SHP77 treated with DMSO at 0.1 percent for 48 hours (cell line): ENCODE measurements at regions not wholly inside any gene's neighbourhood (a gene's known extent, or its start where the extent isn't known, plus 50 kb on each side); places are given as distances from the start of the nearest gene placed in this dataset.
"Not testable (repeated sequence)": the region's sequence is repeated elsewhere in the genome, so short reads cannot be mapped to it uniquely, and the experiment has no call there.

Experiments used
- DNase-seq: peaks from one replicate; lab custom pipeline; 2025; lab: John Stamatoyannopoulos, UW

DNA sequence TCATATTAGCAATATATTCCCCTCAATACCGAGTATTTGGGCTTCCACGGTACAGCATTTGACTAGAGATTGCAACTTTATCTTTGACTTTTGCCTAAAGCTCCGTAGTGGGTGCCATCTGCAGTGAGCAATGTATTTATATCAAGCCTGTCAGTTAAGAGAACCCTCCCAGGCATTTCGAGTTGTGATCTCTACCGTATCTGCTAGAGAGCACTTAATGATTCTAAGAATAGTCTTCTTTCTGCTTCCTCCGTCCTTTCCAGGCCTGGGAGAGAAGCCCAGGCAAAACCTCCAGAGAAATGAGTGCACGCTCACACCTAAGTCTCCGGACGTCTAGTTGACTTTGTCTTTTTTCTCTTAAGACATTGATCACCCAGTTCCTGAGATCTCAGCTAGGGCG is 210.6 kb downstream of the KLF6 start:
- DNase-seq, result no peak

DNA sequence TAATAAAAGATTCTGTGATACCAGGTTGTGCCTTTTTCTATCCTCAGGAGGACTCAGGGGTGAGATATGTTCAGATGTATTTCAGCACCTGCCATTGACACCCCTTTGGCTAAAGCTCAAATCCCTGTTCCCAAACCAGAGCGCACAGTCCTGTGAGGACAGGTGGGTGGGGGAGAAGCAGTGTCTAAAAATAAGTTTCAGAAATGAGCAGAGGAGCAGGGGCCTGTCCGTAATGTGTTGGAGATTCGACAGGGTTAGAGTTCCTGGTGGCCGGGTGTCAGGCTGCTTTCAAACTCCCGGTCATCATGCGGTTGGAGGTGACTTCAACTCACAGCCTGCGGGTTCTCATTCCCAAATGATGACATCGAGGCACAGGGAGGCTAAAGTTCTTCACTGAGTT is 211.5 kb downstream of the KLF6 start:
- DNase-seq, result no peak

DNA sequence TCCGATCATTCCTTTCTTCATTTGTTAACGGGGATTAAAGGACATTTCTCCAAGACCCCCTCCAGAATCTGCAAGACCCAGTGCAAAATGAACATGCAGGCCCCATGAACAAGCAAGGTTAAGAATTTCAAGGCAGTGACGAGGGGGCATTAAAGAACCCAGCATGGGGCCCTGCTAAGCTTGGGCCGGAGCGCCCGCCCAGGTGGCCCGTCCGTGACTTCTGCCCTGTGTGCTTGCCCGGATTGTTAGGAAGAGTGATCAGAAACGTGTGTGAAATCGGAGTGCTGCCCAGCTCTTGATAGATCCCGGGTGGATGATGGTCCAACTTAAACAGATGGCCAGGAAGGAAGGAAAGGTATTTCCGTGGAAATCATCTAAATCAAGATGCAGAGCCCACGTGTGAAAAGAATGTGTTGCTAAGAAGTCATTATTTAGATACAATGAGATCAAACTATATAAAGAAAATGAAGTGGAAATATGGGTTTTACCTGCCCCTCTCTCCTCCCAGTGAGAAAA is 213.6 kb downstream of the KLF6 start:
- no peak for DNase-seq

DNA sequence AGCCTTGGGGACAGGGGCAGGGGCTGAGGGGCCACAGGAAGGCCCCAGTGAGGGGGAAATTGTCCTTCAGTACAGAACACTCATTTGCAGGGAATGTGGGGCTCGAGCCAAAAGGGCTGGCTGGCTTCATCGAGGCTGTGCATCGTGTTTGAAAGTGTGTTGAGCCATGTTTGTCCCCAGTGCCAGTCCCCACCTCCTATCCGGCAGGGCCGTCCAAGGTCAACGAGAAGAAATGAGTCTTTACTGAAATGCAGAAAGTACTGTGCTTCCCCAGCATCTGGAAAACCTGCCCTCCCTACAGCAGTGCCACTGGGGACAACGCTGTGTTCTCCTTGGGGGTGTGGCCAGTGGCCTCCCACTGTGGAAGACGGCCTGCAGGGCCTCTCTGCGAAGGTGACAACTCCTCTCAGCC is 214.1 kb downstream of the KLF6 start:
- no peak for DNase-seq

DNA sequence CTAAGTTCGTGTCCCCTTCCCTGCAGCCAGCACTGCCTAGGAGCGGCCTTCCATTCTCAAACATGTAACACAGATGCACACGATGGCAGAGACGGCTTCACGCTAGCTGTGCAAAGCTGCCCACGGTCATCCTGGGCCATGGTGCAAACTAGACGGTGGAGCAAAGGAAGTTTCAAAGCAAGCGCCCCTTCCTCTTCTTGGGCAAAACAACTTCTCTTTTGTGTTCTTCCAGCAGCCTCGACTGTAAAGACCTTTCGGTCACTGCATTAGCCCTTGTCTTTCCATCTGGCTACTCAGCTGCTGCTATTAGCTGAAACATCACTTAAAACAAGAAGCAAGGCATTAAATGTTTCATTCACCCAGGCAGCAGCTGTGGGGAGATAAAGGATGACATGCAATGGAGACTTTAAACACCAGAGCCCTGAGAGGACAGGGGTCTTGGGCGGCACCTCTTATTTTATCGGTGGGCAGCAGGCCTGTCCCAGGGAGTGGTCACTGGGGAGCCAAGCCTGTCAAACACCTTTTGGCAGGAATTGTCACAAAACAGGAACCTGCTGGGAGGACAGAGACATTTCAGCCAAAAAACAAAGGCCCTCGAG is 214.8 kb downstream of the KLF6 start:
- no peak for DNase-seq

DNA sequence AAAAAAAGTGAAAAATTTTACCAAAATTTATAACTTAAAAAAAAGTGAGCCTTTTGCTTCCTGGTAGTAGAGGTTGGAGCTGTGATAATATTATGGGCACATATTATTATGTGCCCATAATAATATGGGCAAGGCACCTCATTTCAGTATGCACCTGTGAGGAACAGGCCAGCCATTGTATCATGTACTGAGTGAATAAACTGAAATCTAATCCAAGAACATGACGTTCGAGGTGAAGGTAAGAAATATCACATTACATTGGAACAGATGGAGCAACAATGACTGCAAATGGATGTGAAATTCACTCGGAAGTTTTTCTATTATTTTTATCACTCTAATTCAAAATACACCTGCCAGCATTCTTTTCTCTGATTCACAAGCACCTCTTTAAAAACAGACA is 216.0 kb downstream of the KLF6 start:
- no peak for DNase-seq

DNA sequence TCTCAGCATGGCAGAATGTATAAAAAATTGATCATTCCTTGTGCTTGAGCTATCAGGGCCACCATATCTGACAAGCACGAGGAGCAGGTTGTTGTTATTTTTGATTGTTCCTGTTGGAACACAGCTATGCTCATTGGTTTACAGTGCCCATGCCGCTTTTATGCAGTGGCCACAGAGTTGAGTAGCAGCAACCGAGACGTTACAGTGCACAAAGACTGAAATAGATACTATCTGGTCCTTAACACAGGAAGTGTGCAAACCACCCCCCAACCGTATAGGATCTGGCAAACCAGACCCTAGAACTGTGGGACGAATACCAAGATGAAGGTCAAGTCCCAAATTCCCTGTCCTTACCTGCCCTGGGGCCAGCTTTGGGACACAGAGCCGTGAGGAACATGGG is 216.6 kb downstream of the KLF6 start:
- no peak for DNase-seq

DNA sequence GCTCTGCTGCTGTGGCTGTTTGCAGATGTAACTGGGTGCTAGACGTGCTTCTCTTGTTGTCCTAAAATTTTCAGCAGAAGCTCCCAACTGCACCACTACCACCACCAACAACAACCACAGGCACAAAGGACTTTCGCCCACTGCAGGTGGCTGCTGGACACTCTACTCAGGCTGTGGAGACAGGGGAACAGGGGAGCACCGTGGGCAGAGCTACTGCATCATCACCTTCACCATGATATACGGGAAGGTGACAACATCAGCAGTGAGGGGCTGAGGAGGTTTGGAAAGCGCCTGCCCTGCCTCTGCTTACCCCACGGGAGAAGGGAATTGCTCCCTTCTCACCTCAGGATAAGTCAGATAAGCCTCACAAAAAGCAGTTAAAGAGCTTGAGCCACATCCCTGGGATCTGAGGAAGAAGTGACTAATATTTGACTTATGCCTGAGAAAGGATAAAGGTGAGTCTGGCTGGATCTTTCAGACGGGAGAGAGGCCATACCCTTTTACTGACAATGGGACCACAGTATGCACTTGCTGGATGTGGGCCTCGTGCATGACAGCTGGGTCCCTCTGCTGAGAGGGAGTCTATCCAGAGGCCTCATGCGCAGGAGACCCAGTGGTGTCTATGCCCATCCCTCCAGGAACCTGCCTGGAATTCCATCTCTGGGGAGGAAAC is 217.6 kb downstream of the KLF6 start:
- no peak for DNase-seq

DNA sequence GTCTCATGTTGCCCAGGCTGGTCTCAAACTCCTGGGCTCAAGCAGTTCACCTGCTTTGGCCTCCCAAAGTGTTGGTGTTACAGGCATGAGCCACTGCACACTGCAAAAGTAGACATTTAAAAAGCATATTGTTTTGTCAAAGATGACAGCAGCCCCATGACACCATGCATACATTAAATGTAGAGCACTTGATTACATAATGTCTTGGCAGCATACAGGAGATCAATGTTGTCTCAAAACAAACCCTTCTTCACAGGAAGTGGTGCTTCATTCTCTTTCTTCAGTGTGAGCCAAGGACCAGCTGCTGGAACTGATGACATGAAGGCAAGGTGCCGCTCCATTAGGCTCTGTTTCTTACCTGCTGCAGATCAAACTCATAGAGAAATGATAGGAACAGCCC is 218.4 kb downstream of the KLF6 start:
- DNase-seq, result no peak

DNA sequence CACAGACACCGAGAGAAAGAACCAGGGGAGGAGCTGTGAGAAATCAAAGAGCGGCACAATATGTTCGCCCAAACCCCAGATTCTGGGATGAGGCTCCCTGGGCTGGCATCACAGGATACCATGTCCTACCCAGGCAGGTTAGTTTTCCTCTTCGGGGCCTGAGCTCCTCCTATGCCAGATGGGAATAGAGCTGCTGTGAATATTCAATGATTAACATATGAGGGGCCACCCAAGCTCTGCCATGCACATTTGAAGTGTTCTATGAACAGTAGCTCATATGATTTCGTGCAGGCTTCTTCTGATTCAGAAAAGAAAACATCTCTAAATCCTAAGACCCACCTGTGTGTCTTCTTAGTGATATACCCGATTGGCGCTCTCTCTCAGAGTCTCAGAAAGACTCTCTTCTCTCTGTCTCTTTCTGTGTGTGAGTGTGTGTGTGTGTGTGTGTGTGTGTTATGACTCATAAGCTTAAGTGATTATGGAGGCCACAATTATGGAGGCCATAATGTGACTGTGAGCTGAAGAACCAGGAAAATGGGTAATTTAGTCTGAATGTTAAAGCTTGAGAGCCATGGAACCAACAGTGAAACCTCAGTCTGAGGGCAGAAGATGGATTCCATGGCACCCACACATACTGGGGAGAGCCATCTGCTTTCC is 220.5 kb downstream of the KLF6 start:
- no peak for DNase-seq

DNA sequence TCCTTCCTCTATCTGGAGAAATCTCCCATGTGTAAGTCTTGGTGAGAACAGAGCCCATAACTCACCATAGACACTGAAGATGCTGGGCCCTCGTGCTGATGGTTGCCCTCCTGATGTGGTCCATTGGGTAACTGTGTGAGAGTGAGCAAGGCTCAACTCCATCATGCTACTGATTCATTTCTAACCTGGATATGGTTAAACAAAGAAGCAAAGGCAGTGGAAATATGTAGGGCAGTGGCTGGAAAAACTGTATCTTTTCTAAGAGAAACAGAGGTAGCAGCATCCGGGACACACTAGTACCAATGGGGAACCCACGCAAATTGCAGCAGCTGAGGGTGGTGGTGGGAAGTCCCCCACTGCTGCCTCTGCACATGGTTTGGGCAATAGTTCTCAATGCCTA is 221.7 kb downstream of the KLF6 start:
- DNase-seq, result no peak

DNA sequence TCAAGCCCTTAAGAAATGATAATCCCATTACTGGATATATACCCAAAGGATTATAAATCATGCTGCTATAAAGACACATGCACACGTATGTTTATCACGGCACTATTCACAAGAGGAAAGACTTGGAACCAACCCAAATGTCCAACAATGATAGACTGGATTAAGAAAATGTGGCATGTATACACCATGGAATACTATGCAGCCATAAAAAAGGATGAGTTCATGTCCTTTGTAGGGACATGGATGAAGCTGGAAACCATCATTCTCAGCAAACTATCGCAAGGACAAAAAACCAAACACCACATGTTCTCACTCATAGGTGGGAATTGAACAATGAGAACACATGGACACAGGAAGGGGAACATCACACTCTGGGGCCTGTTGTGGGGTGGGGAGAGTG is 224.4 kb downstream of the KLF6 start:
- DNase-seq, result not testable (repeated sequence)

DNA sequence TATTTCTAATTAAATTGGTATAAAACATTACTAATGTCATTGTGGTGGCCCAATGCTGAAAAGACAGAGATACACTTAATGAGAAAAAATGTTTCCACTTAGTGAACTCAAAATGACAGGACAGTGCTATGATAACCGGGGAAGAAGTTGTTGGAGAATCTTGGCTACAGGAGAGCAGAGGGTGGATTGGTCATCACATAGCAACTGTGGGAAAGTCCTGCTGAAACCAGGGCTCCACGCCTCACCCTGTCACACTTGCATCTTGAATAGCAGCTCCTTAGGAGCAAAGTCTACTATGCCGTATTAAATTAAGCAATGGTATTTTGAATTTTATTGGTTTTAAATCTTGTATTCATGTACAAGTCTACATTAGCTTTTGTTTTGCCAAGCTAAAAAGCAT is 225.5 kb downstream of the KLF6 start:
- DNase-seq, result no peak

DNA sequence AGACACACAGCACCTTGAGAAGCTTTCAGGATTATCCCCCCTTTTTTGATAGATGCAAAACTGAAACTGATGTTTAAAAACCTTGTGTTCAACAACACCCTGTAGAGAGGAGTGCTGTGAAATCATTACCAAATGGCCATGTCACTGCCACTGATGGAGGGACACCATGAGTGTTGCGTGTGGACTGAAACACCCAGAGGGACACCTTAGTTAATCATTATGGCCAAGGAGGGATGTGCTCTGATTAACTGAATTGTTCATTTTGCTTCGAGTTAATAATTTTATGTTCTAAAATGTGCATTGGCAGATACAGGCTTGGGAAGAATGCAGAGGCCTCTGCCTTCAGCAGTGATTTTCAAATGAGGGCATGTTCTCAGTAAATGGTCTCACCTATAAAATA is 226.0 kb downstream of the KLF6 start:
- no peak for DNase-seq

DNA sequence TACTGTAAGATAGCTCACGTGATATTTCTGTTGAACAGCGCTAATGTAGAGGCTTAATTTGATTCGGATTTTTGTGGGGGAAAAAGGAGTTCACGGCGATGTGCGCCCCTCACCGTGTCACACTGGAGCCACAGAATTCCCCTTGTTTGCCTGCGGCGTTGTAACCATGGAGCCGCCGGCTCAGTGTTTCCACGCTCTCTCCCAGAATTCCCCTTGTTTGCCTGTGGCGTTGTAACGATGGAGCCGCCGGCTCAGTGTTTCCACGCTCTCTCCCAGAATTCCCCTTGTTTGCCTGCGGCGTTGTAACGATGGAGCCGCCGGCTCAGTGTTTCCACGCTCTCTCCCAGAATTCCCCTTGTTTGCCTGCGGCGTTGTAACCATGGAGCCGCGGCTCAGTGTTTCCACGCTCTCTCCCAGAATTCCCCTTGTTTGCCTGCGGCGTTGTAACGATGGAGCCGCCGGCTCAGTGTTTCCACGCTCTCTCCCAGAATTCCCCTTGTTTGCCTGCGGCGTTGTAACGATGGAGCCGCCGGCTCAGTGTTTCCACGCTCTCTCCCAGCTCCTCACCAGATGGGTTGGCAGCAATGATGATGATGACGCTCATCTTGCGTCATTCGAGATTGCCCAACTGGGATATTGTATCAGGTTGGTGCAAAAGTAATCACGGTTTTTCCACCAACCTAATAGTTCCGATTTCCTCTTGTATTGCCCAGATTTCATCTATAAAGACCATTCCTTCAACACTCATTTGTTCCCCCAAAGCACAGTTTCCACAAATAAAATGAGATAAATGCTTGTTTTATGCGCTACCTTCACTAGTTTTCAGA is 228.6 kb downstream of the KLF6 start:
- peak; percentile 16 for DNase-seq

DNA sequence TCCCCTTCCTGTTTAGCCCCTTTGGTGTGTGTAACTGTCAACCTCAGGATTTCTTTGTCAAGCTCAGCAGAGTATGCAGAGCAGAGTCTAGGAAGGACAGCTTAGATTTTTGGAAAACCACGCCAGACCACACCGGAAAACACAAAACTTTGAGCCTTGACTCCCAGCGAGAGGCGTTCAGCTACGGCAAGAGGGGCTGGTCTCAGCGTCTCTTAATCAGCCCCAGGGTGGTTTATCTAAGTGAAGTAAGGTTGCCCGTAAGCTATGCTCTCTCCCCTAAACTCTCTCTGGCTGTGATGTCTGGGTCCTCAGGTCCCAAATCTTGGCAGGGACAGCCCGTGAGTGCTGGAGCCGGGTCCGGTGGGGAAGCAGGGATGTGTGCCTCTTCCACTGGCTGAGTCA is 230.9 kb downstream of the KLF6 start:
- no peak for DNase-seq

DNA sequence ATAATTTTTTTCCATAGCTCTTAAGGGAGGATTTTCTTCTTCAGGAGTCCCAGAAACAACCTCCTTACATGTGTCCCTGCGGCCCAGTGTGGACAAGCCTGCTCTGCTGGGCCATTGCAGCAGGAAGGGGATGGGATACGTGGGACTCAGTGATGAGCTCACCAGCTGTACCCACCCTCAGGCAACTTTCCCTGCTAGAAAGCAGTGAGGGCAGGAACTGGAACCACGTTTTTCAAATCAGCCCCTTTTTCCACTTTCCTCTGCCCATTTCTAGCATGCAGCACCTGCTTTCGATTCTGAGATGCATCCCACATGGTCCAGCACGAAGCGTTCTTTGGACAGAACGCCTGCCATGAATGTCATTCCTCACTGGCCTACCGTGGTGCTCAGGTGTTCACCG is 232.7 kb downstream of the KLF6 start:
- no peak for DNase-seq

DNA sequence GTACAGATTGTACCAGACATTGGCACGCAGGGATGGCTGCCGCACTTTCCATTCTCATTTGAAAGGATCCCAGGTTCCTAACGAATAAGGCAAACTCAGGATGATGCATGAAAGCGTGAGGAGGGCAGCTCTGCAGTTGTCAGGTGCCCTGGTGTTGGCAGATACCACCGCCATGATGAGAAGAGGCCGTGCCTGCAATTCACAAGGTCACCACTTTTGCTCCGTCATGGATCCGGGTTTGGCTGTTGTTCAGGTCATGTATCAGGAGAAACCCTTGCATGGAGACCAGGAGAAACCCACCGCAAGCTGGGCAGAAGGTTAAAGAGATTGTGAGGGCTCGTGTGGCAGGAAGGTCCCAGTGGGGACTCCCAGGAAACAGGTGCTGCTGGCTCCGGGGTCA is 233.2 kb downstream of the KLF6 start:
- no peak for DNase-seq

DNA sequence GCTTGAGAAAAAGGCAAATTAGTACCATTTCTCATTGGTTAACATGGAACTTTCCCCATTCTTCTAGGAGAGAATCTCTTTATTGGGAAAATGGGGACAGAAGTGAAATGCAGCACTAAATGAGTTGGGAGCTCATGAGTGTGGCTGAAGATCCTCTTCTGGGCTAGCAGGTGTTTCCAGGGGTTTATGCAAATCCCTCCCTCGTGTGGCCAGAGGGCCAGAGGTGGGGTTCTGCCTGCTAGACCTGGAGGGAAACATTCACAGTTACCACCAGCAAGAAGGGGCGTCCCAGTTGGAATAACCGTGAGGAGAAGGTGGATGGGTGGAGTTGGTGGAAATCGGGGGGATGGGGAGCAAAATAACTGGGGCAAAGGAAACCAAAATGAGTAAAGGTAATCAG is 235.9 kb downstream of the KLF6 start:
- no peak for DNase-seq

DNA sequence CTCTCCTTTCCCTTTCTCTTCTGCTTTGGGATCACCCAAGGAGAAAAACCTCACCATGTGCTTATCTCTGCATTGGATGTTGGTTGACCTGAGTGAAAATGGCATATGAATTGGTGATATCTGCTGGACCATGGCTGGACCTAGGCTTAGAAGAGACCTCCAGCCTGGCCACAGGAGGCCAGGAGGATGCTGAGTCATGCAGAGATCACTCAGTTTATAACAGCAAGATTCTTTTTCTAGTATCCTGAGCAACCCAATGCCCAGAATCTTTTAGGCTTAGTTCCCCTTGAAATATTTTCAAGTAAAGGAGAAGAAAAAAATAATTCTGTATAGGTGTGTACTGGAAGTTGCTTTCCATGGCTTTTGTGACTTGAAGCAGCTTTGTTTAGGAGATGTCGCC is 236.3 kb downstream of the KLF6 start:
- DNase-seq, result no peak

DNA sequence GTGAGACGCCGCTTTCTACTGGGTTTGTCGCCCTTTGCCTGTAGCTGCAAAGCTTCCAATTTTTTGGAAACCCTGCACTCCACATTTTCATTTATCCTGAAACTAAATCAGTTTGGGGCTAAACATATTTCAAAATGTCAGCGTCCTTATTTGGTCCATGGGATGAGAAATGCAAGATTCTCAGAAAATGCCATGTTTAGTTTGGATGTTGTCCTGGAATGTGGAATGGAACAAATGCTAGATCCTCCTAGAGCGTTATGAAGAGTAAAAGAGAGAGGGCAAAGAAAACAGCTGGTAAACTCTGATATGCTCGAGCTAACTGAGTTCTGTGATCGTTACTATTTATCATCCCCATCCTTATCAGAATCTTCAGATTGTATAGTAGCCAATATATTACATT is 236.9 kb downstream of the KLF6 start:
- no peak for DNase-seq

DNA sequence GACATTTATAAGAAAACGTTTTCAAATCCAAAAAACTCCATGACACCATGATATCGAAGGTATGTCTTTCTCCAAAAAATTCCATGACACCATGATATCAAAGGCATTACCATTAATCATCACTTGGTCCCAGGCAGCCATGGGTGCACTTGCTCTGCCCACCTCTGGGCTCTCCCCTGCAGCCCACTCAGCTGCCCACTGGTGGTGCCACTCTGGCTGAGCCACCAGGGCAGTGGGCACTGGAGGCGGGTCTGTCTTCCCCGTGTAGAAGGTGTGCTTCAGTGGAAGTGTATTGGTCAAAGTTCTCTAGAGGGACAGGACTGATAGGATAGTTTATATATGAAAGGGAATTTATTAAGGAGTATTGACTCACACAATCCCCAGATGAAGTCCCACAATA is 240.4 kb downstream of the KLF6 start:
- no peak for DNase-seq

DNA sequence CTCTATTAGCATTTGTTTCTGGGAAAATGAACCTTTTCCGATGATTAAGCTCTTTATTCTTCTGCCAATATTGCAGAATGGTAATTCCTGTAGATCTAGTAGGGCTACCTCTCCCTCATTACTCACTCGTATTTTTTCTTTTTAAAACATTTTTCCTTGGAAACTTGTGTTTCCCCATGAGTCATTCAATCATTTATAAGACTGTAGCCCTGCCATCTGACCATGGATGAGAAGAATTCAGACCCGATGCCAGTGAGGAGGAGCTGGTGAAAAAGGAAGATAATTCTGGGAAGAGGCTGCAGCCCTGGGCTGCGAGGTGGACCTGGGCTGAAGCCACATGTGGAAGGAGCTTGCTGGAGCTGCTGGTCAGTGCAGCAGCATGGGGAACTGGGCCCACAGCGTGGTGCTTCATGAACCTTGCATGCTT is 242.8 kb downstream of the KLF6 start:
- no peak for DNase-seq
